NB4 (cell line): ENCODE measurements at regions not wholly inside any gene's neighbourhood (a gene's known extent, or its start where the extent isn't known, plus 50 kb on each side); places are given as distances from the start of the nearest gene placed in this dataset.

Experiments used
- DNase-seq: peaks from one replicate; pipeline ENCODE4 v3.0.0; 2010; ENCODE audit warnings: low read depth
- H3K4me3 ChIP-seq: one replicate; pipeline ENCODE4 v1.5.1; 2011; ENCODE audit warnings: mild to moderate bottlenecking, low read depth, low read length, moderate library complexity
- MYC ChIP-seq: IDR thresholded peaks from 2 replicates; pipeline ENCODE4 v1.6.1; 2011; ENCODE audit warnings: low read depth, low read length
- POLR2A ChIP-seq: IDR thresholded peaks from 2 replicates; pipeline ENCODE4 v1.6.1; 2011; ENCODE audit warnings: mild to moderate bottlenecking; ENCODE audit not compliant: insufficient read length; ENCODE audit errors: extremely low read depth
- TF ChIP-seq, protein P1 (sequence below): IDR thresholded peaks from 2 replicates; pipeline ENCODE4 v1.6.1; 2011; ENCODE audit warnings: low read depth, low read length
- TF ChIP-seq, protein P2 (sequence below): IDR thresholded peaks from one replicate; pipeline ENCODE4 v1.5.1; 2012; ENCODE audit warnings: low read depth, low read length

DNA sequence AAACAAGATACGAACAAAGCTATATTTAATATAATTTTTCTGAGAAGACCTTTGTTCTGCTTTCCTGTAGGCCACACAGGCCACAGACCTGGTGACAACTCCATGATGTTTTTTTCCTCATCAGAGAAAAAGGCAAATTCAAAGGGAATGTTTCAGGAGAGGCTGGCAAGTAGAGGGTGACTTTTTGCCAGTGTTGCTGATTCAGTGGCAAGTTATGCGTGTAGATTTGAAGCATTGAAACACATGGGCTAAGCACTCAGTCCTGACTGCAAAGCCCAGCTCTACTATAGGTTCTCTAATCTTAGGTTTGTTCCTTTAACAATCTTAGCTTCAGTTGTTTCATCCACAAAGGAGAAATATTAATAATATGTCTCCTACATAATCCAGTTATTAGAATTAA, 499.8 kb downstream of the SUCLG1 start:
- TF ChIP-seq, protein P1, sequence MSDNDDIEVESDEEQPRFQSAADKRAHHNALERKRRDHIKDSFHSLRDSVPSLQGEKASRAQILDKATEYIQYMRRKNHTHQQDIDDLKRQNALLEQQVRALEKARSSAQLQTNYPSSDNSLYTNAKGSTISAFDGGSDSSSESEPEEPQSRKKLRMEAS, result no peak
- no peak for TF ChIP-seq POLR2A
- TF ChIP-seq MYC, result no peak
- TF ChIP-seq, protein P2, sequence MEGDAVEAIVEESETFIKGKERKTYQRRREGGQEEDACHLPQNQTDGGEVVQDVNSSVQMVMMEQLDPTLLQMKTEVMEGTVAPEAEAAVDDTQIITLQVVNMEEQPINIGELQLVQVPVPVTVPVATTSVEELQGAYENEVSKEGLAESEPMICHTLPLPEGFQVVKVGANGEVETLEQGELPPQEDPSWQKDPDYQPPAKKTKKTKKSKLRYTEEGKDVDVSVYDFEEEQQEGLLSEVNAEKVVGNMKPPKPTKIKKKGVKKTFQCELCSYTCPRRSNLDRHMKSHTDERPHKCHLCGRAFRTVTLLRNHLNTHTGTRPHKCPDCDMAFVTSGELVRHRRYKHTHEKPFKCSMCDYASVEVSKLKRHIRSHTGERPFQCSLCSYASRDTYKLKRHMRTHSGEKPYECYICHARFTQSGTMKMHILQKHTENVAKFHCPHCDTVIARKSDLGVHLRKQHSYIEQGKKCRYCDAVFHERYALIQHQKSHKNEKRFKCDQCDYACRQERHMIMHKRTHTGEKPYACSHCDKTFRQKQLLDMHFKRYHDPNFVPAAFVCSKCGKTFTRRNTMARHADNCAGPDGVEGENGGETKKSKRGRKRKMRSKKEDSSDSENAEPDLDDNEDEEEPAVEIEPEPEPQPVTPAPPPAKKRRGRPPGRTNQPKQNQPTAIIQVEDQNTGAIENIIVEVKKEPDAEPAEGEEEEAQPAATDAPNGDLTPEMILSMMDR, result no peak
- H3K4me3 ChIP-seq, result no peak overlapping the region
- no peak for DNase-seq

DNA sequence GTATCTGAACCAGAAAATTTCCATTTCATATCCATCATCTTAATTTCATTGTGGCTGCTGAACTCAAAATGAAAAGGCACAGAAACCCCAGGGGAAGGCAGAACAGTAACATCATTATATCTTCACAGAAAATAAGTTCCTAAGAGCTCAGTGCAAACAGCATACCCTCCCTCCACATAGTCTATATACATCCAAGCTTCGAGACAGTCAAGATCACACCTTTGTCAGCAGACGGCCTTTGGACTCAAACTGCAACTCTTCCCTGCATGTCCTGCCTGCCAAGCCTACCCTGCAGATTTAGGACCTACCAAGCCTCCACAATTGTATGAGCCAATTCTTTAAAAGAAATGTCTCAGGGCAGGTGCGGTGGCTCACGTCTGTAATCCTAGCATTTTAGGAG, 502.1 kb downstream of the SUCLG1 start:
- TF ChIP-seq, protein P1, result no peak
- TF ChIP-seq POLR2A (no peak), MYC (no peak)
- TF ChIP-seq, protein P2, result no peak
- no peak overlapping the region for H3K4me3 ChIP-seq
- DNase-seq, result no peak

DNA sequence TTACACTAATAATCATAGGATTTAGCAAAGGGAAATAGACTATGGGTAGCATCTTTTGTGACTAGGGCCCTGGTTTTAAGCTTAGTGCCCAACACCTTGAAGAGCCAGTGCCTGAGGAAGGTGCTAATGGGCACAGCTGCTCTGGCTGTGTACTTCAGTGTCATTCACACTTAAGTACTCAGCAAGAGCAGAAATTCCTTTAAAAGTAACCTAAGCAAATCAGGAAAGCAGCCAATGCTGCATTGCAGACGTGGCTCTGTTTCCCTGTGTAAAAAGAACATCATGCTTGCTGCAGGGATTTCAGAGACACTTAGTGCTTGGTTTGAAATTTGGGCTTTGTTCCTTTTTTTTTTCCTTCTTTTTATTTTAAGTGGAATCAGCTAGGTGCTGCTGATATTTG, 505.4 kb downstream of the SUCLG1 start:
- DNase-seq, result no peak
- H3K4me3 ChIP-seq, result no peak overlapping the region
- no peak for TF ChIP-seq MYC
- TF ChIP-seq POLR2A, result no peak
- TF ChIP-seq, protein P2, result no peak
- TF ChIP-seq, protein P1, result no peak

DNA sequence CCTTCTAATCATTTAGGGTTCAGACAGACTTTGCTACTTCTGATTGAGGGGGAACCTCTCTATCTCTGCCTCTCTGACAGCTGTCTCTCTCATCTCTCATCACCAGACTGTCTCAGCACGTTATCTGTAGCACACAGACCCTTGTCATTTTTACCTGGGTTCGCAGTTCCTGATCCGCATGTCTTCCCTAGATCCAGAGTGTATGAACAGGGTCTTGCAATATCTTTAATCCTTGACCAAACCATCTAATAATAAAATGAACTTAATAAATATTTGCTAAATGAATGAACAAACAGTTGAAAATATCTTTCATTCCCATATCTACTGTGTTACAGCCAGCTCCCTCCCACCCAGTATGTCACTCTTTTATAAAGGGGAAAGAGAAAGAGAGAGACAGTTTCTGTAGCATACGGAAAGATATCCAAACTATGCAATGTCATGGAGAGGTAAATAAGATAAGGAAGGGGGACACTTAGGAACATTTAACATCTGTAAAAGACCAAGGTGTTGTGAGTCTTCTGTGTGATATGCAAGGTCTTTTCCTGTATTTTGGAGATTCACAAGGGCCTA, 507.6 kb downstream of the SUCLG1 start:
- TF ChIP-seq, protein P1, result no peak
- H3K4me3 ChIP-seq, result no peak overlapping the region
- DNase-seq, result no peak

DNA sequence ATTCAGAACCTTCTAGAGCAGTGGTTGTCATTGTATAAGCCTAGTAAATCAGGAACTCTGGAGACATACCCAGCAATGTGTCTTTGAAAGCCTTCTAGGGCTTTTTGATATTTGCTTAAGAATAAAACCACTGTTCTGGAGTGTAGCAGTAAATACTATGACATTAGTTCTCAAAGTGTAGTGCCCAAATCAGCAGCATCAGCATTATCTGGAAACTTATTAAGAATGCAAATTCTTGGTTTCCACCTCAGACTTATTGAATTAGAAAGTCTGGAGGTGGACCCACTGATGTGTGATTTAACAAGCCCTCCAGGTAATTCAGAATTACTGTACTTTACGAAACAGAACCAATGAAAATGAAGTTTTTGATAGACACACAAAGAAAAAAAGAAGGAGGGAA, 509.7 kb downstream of the SUCLG1 start:
- no peak overlapping the region for H3K4me3 ChIP-seq
- DNase-seq, result no peak
- TF ChIP-seq MYC (no peak), POLR2A (no peak)
- TF ChIP-seq, protein P1, result no peak
- TF ChIP-seq, protein P2, result no peak

DNA sequence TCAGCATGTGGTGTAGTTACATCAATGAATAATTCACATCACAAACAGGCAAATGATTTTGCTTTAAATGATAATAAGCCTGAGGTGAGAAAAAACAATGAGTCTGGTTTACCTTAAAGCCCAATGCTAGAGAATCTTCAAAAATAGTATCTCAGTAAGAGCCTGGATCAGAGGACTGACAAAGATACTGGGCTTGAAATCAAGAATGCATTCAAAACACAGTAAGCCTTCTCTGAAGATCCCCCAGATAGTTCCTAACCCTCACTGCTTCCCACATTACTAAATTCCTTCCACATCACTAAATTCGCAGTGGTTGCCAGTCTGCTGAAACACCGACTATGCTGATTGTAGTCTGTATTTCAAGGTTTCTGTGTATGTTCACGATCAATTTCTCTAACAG, 514.9 kb downstream of the SUCLG1 start:
- DNase-seq, result no peak
- no peak overlapping the region for H3K4me3 ChIP-seq
- TF ChIP-seq, protein P1, result no peak
- TF ChIP-seq MYC (no peak), POLR2A (no peak)
- TF ChIP-seq, protein P2, result no peak
